SK-N-SH (cell line): ENCODE measurements at regions not wholly inside any gene's neighbourhood (a gene's known extent, or its start where the extent isn't known, plus 50 kb on each side); places are given as distances from the start of the nearest gene placed in this dataset.
A peak's percentile ranks its signal among the peaks of the same experiment; 100 is the strongest.

Experiments
- CTCF ChIP-seq: fragments of 200-600 bp; sonication (generic); IDR thresholded peaks from 2 replicates; pipeline ENCODE4 v1.6.1; 2017; ENCODE audit warnings: antibody characterized with exemption, mild to moderate bottlenecking, moderate library complexity
- EP300 ChIP-seq, 2 experiments: IDR thresholded peaks; 2 replicates each; pipeline versions ENCODE4 v1.4.0 to v1.6.1; 2012; ENCODE audit warnings: borderline replicate concordance in 1 of 2, low read depth in 1 of 2, low read length in 1 of 2
- FOXM1 ChIP-seq: IDR thresholded peaks from 2 replicates; pipeline ENCODE4 v1.4.0; 2012; ENCODE audit warnings: low read depth, mild to moderate bottlenecking
- JUND ChIP-seq: IDR thresholded peaks from 2 replicates; pipeline ENCODE4 v1.4.0; 2012
- POLR2AphosphoS5 ChIP-seq: IDR thresholded peaks from 2 replicates; pipeline ENCODE4 v1.6.1; 2012; ENCODE audit warnings: low read depth, low read length
- RAD21 ChIP-seq: IDR thresholded peaks from 2 replicates; pipeline ENCODE4 v1.6.1; 2012; ENCODE audit warnings: mild to moderate bottlenecking, low read length
- RCOR1 ChIP-seq: fragments of 150-350 bp; IDR thresholded peaks from 2 replicates; pipeline ENCODE4 v1.6.1; 2017; ENCODE audit warnings: antibody characterized with exemption, low read length
- REST ChIP-seq: IDR thresholded peaks from 2 replicates; pipeline ENCODE4 v1.6.1; 2012; ENCODE audit warnings: mild to moderate bottlenecking, low read depth, low read length, moderate library complexity
- RFX5 ChIP-seq: IDR thresholded peaks from 2 replicates; pipeline ENCODE4 v1.6.1; 2012; ENCODE audit warnings: mild to moderate bottlenecking, improper control_type of control experiment, low read length
- RXRA ChIP-seq: IDR thresholded peaks from 2 replicates; pipeline ENCODE4 v1.4.0; 2012; ENCODE audit warnings: low read depth, mild to moderate bottlenecking, borderline replicate concordance
- SIN3A ChIP-seq: IDR thresholded peaks from 2 replicates; pipeline ENCODE4 v1.6.1; 2012; ENCODE audit warnings: low read depth, mild to moderate bottlenecking, low read length, moderate library complexity, borderline replicate concordance
- SMC3 ChIP-seq: IDR thresholded peaks from 2 replicates; pipeline ENCODE4 v1.6.1; 2012; ENCODE audit warnings: low read depth, low read length, improper control_type of control experiment
- YY1 ChIP-seq: IDR thresholded peaks from 2 replicates; pipeline ENCODE4 v1.4.0; 2012; ENCODE audit warnings: low read depth, mild to moderate bottlenecking
- TF ChIP-seq, protein P1 (sequence below): IDR thresholded peaks from 2 replicates; pipeline ENCODE4 v1.4.0; 2012; ENCODE audit warnings: low read depth, borderline replicate concordance

DNA sequence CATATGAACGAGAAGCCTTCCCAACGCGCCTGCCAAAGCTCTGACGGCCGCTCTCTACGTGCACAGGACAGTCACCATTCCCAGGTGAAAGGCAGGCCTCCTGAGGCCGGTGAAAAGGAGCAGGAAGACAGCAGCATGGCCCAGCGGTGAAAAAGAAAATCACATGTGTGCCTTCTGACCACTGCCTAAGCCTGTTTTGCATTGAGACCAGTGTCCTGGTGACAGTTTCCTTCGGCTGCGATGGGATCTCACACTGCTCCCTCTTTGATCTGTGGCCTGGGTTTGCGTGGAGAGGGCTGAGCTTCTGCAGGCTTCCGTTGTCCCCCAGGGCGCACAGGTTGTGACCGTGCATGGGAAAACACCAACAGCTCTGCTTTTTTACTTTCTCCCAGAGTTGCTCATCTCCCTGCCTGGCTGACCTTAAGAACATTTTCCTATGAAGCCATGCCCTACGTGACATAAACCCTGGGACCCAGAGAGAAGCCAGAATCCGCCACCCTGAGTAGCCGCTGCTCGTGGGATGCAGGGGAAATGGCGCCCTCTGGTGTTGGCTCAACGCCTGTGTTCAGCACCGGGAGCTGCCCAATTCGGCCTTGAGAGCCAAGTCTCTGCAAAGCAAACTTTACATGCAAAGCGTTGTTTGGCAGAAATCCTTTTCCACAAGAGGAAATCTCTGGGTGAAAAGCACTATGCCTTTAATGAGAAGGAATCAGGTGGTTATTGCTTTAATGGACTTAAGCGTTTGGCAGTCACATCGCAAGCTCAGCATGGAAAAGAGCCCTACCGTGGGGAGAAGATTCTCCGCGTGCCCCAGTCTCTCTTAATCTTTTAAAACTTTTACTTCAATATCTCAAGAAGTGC lies 112.2 kb upstream of the GPR12 start:
- TF ChIP-seq CTCF (peak; percentile 73), FOXM1 (no peak), REST (peak; percentile 87), JUND (no peak), POLR2AphosphoS5 (no peak), RXRA (no peak), RCOR1 (no peak), SIN3A (no peak), RFX5 (no peak), RAD21 (peak; percentile 84), EP300 (IDR thresholded peaks at IDR 0.05; ENCODE audit: borderline replicate concordance in 1 of 2, low read depth in 1 of 2, low read length in 1 of 2) (no peak), YY1 (no peak), SMC3 (peak; percentile 86)
- TF ChIP-seq, protein P1, sequence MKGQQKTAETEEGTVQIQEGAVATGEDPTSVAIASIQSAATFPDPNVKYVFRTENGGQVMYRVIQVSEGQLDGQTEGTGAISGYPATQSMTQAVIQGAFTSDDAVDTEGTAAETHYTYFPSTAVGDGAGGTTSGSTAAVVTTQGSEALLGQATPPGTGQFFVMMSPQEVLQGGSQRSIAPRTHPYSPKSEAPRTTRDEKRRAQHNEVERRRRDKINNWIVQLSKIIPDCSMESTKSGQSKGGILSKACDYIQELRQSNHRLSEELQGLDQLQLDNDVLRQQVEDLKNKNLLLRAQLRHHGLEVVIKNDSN, result no peak
